ENCODE measurements at regions not wholly inside any gene's neighbourhood (a gene's known extent, or its start where the extent isn't known, plus 50 kb on each side); places are given as distances from the start of the nearest gene placed in this dataset.

DNA sequence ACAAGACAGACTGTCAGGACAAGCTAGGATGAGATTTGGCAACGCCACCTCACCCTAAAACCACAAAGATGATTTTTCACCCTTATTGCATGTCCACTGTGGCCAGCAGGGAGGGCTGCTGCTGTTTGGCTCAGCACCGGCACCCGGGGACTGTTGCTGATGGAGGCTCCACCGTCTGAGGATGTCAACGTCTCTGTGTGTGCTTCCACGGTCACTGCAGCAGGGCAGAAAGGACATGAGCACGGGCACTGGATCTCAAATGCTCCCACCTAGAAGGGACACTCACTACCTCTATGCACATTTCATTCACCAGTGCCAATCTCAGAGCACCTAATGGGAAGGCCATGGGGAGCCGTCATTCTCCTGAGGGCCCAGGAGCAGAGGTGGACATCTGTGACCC is 599.6 kb downstream of the PTPRU start:
- TF ChIP-seq POLR2AphosphoS5 (IDR thresholded peaks at IDR 0.05; ENCODE audit: low read depth, low read length), result no peak
- TF ChIP-seq POLR2A (IDR thresholded peaks at IDR 0.05; ENCODE audit: low read depth, low read length), result no peak
- TF ChIP-seq TAF1 (IDR thresholded peaks at IDR 0.05; ENCODE audit: low read depth, low read length), result no peak
